Lower leg skin (tissue), 3 donors: ENCODE measurements at regions not wholly inside any gene's neighbourhood (a gene's known extent, or its start where the extent isn't known, plus 50 kb on each side); places are given as distances from the start of the nearest gene placed in this dataset.
"Not testable (repeated sequence)": the region's sequence is repeated elsewhere in the genome, so short reads cannot be mapped to it uniquely, and the experiment has no call there.

Experiments used
- POLR2A ChIP-seq, 2 donors: fragments of 450-650 bp; IDR thresholded peaks; one replicate each; pipeline ENCODE4 v1.6.1; 2016 to 2017; ENCODE audit warnings: antibody characterized with exemption in 2 of 2, mild to moderate bottlenecking in 1 of 2, moderate library complexity in 1 of 2
- TF ChIP-seq, protein P1 (sequence below), 3 donors: fragments of 450-650 bp; IDR thresholded peaks; one replicate each; pipeline ENCODE4 v1.5.1; 2016; ENCODE audit warnings: antibody characterized with exemption in 3 of 3, mild to moderate bottlenecking in 3 of 3, moderate library complexity in 2 of 3

- TF ChIP-seq, protein P1, sequence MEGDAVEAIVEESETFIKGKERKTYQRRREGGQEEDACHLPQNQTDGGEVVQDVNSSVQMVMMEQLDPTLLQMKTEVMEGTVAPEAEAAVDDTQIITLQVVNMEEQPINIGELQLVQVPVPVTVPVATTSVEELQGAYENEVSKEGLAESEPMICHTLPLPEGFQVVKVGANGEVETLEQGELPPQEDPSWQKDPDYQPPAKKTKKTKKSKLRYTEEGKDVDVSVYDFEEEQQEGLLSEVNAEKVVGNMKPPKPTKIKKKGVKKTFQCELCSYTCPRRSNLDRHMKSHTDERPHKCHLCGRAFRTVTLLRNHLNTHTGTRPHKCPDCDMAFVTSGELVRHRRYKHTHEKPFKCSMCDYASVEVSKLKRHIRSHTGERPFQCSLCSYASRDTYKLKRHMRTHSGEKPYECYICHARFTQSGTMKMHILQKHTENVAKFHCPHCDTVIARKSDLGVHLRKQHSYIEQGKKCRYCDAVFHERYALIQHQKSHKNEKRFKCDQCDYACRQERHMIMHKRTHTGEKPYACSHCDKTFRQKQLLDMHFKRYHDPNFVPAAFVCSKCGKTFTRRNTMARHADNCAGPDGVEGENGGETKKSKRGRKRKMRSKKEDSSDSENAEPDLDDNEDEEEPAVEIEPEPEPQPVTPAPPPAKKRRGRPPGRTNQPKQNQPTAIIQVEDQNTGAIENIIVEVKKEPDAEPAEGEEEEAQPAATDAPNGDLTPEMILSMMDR (IDR thresholded peaks at IDR 0.05), result not testable (repeated sequence)
- not testable (repeated sequence) for TF ChIP-seq POLR2A (IDR thresholded peaks at IDR 0.05)
These were observed 524.0 kb upstream of the ZNF337 start for GRCh38 chr20:26220609-26221008.
